ENCODE measurements at regions not wholly inside any gene's neighbourhood (a gene's known extent, or its start where the extent isn't known, plus 50 kb on each side); places are given as distances from the start of the nearest gene placed in this dataset.
A peak's percentile ranks its signal among the peaks of the same experiment; 100 is the strongest.

GRCh38 chr10:50936335-50936734 lies 50.9 kb upstream of the A1CF start:
- FAIRE-seq (no peak), DNase-seq (ENCODE audit: insufficient read length, low spot score) (no peak)

- DNase-seq (ENCODE audit: insufficient read length, low spot score) (no peak), FAIRE-seq (peak; percentile 62)
These were observed 51.9 kb upstream of the A1CF start for GRCh38 chr10:50937230-50937907.

GRCh38 chr10:50941629-50942028 lies 56.2 kb upstream of the A1CF start:
- FAIRE-seq: no peak

GRCh38 chr10:50946991-50947781 lies 61.8 kb upstream of the A1CF start:
- no peak for FAIRE-seq

More at GRCh38 chr10:50941629-50942028, 56.2 kb upstream of the A1CF start:
- no peak for DNase-seq (ENCODE audit: insufficient read length, low spot score)

GRCh38 chr10:50951365-50951764 lies 65.9 kb upstream of the A1CF start:
- no peak for DNase-seq (ENCODE audit: insufficient read length, low spot score)
- FAIRE-seq: no peak

More at GRCh38 chr10:50946991-50947781, 61.8 kb upstream of the A1CF start:
- DNase-seq (ENCODE audit: insufficient read length, low spot score): no peak

GRCh38 chr10:50961297-50961696 lies 75.9 kb upstream of the A1CF start:
- no peak for FAIRE-seq

GRCh38 chr10:50963063-50963462 lies 77.6 kb upstream of the A1CF start:
- FAIRE-seq (no peak), DNase-seq (ENCODE audit: insufficient read length, low spot score) (no peak)

More at GRCh38 chr10:50961297-50961696, 75.9 kb upstream of the A1CF start:
- DNase-seq (ENCODE audit: insufficient read length, low spot score): no peak

GRCh38 chr10:50968386-50969091 lies 83.1 kb upstream of the A1CF start:
- DNase-seq (ENCODE audit: insufficient read length, low spot score) (no peak), FAIRE-seq (no peak)

GRCh38 chr10:50972591-50972990 lies 87.2 kb upstream of the A1CF start:
- FAIRE-seq: no peak

GRCh38 chr10:50981385-50981784 lies 92.9 kb upstream of the PRKG1 start:
- no peak for FAIRE-seq
- no peak for DNase-seq (ENCODE audit: insufficient read length, low spot score)

More at GRCh38 chr10:50972591-50972990, 87.2 kb upstream of the A1CF start:
- no peak for DNase-seq (ENCODE audit: insufficient read length, low spot score)

- FAIRE-seq (peak; percentile 35), DNase-seq (ENCODE audit: insufficient read length, low spot score) (no peak)
These were observed 92.4 kb upstream of the PRKG1 start for GRCh38 chr10:50981904-50982303.

- FAIRE-seq (no peak), DNase-seq (ENCODE audit: insufficient read length, low spot score) (no peak)
These were observed 91.3 kb upstream of the PRKG1 start for GRCh38 chr10:50982989-50983388.

- no peak for FAIRE-seq
- DNase-seq (ENCODE audit: insufficient read length, low spot score): no peak
These were observed 86.4 kb upstream of the PRKG1 start for GRCh38 chr10:50987934-50988333.

- no peak for DNase-seq (ENCODE audit: insufficient read length, low spot score)
- FAIRE-seq: no peak
These were observed 85.5 kb upstream of the PRKG1 start for GRCh38 chr10:50988792-50989191.

- DNase-seq (ENCODE audit: insufficient read length, low spot score): no peak
- no peak for FAIRE-seq
These were observed 83.5 kb upstream of the PRKG1 start for GRCh38 chr10:50990568-50991455.

- FAIRE-seq: no peak
- no peak for DNase-seq (ENCODE audit: insufficient read length, low spot score)
These were observed 82.6 kb upstream of the PRKG1 start for GRCh38 chr10:50991456-50992355.

GRCh38 chr10:50992356-50992901 lies 81.9 kb upstream of the PRKG1 start:
- DNase-seq (ENCODE audit: insufficient read length, low spot score) (no peak), FAIRE-seq (no peak)

- FAIRE-seq: no peak
- DNase-seq (ENCODE audit: insufficient read length, low spot score): no peak
These were observed 81.1 kb upstream of the PRKG1 start for GRCh38 chr10:50992972-50993766.

Data from GM19239 (cell line).